Epithelial cell of proximal tubule (primary cell): ENCODE measurements at regions not wholly inside any gene's neighbourhood (a gene's known extent, or its start where the extent isn't known, plus 50 kb on each side); places are given as distances from the start of the nearest gene placed in this dataset.

Source experiments
- DNase-seq: peaks from one replicate; pipeline ENCODE4 v3.0.0-alpha.2; 2011; ENCODE audit warnings: low read depth
- H3K4me3 ChIP-seq: 2 replicates; pipeline ENCODE4 v1.5.1; 2011; ENCODE audit warnings: low read depth, mild to moderate bottlenecking, low read length
- TF ChIP-seq, protein P1 (sequence below): conservative IDR thresholded peaks from 2 replicates; pipeline ENCODE4 v1.5.1; 2012; ENCODE audit warnings: low read depth, mild to moderate bottlenecking, low read length

DNA sequence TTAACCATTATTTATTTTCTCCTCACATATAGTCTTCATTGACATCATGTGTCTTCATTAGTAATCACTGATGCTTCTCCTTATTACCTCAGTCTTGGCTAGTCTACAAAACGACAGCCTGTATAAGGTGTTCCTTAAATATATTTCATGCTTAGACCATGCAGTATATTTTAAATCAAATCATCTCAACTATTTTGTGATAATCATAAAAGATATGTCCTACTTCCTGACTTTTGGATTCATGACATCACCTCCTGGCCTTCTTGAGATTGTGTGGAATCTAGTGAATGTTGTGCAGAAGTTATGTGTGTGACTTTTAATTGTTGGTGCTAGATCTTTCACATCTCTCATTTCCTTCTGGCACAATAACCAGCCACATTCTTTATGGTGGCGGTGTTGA, 1339.3 kb upstream of the C9orf72 start:
- TF ChIP-seq, protein P1, sequence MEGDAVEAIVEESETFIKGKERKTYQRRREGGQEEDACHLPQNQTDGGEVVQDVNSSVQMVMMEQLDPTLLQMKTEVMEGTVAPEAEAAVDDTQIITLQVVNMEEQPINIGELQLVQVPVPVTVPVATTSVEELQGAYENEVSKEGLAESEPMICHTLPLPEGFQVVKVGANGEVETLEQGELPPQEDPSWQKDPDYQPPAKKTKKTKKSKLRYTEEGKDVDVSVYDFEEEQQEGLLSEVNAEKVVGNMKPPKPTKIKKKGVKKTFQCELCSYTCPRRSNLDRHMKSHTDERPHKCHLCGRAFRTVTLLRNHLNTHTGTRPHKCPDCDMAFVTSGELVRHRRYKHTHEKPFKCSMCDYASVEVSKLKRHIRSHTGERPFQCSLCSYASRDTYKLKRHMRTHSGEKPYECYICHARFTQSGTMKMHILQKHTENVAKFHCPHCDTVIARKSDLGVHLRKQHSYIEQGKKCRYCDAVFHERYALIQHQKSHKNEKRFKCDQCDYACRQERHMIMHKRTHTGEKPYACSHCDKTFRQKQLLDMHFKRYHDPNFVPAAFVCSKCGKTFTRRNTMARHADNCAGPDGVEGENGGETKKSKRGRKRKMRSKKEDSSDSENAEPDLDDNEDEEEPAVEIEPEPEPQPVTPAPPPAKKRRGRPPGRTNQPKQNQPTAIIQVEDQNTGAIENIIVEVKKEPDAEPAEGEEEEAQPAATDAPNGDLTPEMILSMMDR, result no peak
- DNase-seq, result no peak
- no peak overlapping the region for H3K4me3 ChIP-seq

DNA sequence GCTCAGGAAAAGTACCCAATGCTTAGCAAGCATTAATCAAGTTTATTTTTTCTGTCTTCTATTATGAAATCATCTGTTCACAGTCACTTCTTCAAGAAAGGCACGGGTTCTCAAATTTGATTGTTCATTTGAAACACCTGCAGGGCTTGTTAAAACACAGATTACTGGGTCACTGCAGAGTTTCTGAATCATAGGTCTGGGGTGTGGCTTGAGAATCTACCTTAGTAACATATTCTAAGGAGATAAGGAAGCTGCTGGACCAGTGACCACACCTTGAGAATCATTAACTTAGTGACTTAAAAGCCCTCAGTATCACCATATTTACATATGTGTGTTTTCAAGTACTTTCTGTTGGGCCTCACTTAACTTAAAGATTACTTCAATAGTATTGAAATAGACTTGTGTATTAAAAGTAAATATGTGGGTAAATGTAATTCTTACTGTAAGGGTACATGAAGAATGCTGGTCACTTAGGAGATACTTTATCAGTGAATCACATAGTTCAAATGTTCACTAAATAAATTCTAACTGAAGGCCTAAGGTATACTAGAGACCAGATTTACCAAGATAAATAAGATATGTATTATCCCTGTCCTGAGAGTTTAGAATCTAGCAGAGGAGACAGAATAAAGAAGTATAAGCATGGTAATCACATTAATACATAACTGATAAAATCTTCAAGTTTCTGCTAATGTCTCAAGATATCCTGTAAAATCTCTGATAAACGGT, 1342.1 kb upstream of the C9orf72 start:
- TF ChIP-seq, protein P1, result no peak
- DNase-seq, result peak; percentile 23
- H3K4me3 ChIP-seq, result no peak overlapping the region

DNA sequence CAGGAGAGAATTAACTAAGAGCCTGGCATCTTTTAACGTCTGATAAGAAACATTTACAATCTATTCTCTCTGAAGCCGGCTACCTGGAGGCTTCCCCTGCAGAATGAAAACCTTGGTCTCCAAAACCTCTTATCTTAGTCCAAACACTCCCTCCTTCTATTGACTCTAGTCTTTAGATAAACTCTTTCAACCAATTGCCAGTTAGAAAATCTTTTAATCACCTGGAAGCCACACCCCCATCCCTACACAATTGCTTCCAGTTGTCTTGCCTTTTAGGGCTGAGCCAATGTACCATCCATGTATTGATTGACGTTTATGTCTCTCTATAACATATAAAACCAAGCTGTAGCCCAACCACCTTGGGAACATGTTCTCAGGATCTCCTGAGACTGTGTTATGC, 1343.1 kb upstream of the C9orf72 start:
- H3K4me3 ChIP-seq, result no peak overlapping the region
- DNase-seq, result no peak
- TF ChIP-seq, protein P1, result no peak

DNA sequence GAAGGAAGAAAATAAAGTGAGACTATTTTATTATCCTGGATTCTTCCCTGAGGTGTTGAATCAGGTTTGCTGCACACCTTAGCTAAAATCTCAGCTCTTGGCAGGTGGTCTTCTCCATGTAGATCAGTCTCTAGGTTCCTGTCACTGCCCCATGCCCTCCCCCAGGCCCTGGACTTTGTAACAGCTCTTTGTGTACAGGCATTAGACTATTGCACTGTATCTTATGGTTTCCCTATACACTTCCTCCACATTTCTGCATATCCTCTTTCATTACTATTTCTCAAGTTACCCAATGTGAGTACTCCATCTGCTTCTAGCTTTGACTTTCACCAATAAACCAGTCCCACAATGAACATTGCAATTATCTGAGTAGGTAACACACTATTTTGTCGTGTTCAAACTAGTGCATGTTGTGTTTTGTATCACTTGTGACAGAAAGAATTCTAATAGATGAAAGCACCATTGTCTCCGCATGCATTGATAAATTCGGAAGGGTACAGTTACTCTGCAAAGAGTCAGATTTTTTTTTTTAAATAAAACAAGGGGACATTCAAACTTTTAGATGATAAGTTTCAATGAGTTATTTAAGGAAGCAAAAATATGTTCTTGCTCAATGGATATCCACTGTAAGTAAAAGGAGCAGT, 1348.7 kb upstream of the C9orf72 start:
- TF ChIP-seq, protein P1, result no peak
- DNase-seq, result no peak
- H3K4me3 ChIP-seq, result no peak overlapping the region

DNA sequence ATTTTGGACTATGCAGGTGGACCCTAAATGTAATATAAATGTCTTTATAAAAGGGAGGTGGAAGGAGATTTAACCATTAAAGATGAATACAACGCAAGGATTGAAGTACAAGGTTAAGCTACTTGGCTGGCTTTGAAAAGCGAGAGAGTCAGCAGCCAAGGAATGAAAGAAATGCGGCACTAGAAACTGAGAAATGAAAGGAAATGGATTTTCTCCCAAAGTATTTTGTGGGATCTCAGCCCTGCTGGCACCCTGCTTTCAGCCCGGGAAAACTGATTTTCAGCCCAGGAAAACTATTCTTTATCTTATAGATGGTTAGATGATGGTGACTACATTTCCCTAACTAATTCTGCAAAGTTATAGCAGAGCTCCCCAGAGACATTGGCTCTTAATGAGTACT, 1349.6 kb upstream of the C9orf72 start:
- H3K4me3 ChIP-seq, result no peak overlapping the region
- DNase-seq, result no peak

DNA sequence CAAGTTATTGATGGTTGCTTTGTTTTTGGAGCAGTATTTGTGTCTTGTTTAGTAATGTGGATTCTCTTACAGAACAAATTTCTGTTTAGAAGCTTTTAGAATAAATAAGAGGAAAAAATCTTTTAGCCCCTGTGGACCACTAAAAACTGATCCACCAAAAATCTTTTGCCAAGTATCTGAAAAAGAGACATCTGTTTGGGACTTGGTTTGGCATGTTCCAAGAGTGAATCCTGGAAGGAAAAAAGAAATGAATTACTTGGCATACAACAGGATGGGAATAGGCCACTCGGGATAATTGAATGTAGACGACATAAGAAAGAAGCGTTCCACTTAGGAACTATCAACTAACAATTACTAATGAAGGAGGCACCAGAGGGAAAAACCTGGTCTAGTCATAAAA, 1350.1 kb upstream of the C9orf72 start:
- DNase-seq, result no peak
- H3K4me3 ChIP-seq, result no peak overlapping the region
- TF ChIP-seq, protein P1, result no peak

More for the DNA sequence above, 1349.6 kb upstream of the C9orf72 start:
- TF ChIP-seq, protein P1, result no peak

DNA sequence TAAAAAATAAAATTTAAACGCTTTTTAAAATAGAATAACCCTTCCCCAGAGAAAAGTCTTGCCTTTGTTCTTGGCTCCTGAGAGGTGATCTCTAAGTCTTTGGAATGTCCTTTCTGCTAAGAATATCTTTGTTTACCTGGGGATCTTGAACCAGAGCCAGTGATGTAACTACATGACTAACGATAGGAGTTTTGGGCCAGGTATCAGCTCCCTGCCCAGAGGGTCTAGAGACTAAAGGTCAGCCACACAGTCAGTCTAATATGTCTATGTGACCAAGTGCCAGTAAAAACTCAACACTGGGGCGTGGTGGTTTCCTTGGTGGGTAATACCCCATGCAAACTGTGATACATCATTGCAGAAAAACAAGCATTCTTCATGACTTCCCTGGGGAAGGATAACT, 1351.9 kb upstream of the C9orf72 start:
- no peak for DNase-seq
- no peak overlapping the region for H3K4me3 ChIP-seq
- TF ChIP-seq, protein P1, result no peak
